ENCODE measurements at regions not wholly inside any gene's neighbourhood (a gene's known extent, or its start where the extent isn't known, plus 50 kb on each side); places are given as distances from the start of the nearest gene placed in this dataset.

DNA sequence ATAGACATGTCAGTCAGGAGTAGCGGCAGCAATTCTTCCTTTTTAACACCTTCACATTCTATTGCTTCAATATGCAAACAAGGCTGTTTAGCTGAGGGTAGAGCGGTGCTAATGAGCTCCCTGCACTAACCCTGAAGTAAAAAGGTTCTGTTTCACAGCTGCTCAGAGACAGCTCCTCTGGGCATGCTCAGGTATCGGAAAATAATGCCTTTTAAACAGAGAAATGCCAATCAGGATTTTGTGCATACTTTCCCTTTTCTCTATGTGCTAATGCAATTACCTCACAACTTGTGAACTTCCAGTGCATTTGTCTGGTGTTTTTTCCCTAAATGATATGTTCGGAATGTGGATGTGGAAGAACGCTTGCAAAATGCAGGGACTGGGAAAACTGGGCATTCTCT, 307.7 kb upstream of the FZD8 start:
- TF ChIP-seq POLR2AphosphoS5 (IDR thresholded peaks at IDR 0.05; ENCODE audit: low read depth, low read length), result no peak
- no peak for TF ChIP-seq POLR2A (IDR thresholded peaks at IDR 0.05; ENCODE audit: low read depth, low read length)
- no peak for TF ChIP-seq TAF1 (IDR thresholded peaks at IDR 0.05; ENCODE audit: low read depth, low read length)
- TF ChIP-seq POU2F2 (IDR thresholded peaks at IDR 0.05; ENCODE audit: low read depth, low read length), result no peak
- TF ChIP-seq SPI1 (IDR thresholded peaks at IDR 0.05; ENCODE audit: low read depth, low read length), result no peak
- no peak for TF ChIP-seq PAX5 (IDR thresholded peaks at IDR 0.05; ENCODE audit: insufficient read depth, low read length, severe bottlenecking)

Data from GM12891 (cell line).